ENCODE measurements at regions not wholly inside any gene's neighbourhood (a gene's known extent, or its start where the extent isn't known, plus 50 kb on each side); places are given as distances from the start of the nearest gene placed in this dataset.

GRCh38 chr15:93414576-93415231 lies 325.7 kb upstream of the RGMA start:
- Histone ChIP-seq H3K36me3 (ENCODE audit: insufficient read depth, low read length) (no peaks in the 10 kb centered on the region), H3K4me1 (ENCODE audit: insufficient read depth, low read length, poor library complexity, severe bottlenecking) (no peaks in the 10 kb centered on the region), H3K9me2 (replicated peaks; ENCODE audit: low read depth, low read length) (no peaks in the 10 kb centered on the region), H3F3A (ENCODE audit: low read depth) (no peaks in the 10 kb centered on the region), H4K20me1 (ENCODE audit: insufficient read depth, low read length, poor library complexity, severe bottlenecking) (no peaks in the 10 kb centered on the region), H3K27me3 (ENCODE audit: insufficient read depth, low read length, poor library complexity, severe bottlenecking) (no peaks in the 10 kb centered on the region), H3K79me2 (ENCODE audit: insufficient read depth, low read length) (no peaks in the 10 kb centered on the region), H3K9ac (ENCODE audit: low read depth, low read length, poor library complexity, severe bottlenecking) (no peak overlapping the region), H3K4me2 (ENCODE audit: low read depth, low read length, poor library complexity, severe bottlenecking) (no peak overlapping the region), H3K9me3 (ENCODE audit: insufficient read depth, low read depth, low read length) (no peaks in the 10 kb centered on the region), H3K4me3 (ENCODE audit: low read length, poor library complexity, severe bottlenecking) (no peak overlapping the region), H2AFZ (ENCODE audit: low read length) (no peak overlapping the region)
- TF ChIP-seq CTCF (conservative IDR thresholded peaks at IDR 0.05; ENCODE audit: low read length) (no peak), EZH2phosphoT487 (IDR thresholded peaks at IDR 0.05; ENCODE audit: borderline replicate concordance) (no peak)

DNA sequence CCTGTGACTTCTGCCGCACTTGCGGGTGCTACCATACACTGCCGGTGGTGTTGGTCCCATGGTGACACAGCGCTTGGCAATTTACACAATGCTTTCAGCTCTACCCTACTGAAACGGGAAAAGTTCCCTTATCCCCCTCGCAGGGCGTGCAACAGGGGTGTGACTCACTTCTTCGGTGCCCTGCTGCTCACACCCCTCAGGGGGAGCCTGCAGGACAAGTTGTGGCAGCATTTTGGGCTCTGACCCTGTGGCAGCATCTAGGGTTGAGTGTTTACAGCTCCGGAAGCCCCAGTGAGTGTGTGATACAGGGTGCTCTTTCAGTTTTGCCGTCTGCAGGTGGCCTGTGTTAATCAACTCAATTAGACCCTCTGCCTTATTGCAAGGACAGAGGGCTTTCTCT lies 324.7 kb upstream of the RGMA start:
- Histone ChIP-seq H4K20me1 (ENCODE audit: insufficient read depth, low read length, poor library complexity, severe bottlenecking) (no peaks in the 10 kb centered on the region), H3K9me2 (replicated peaks; ENCODE audit: low read depth, low read length) (no peaks in the 10 kb centered on the region), H3F3A (ENCODE audit: low read depth) (no peaks in the 10 kb centered on the region), H3K4me2 (ENCODE audit: low read depth, low read length, poor library complexity, severe bottlenecking) (no peak overlapping the region), H3K36me3 (ENCODE audit: insufficient read depth, low read length) (no peaks in the 10 kb centered on the region), H3K9ac (ENCODE audit: low read depth, low read length, poor library complexity, severe bottlenecking) (no peak overlapping the region), H3K4me1 (ENCODE audit: insufficient read depth, low read length, poor library complexity, severe bottlenecking) (no peaks in the 10 kb centered on the region), H2AFZ (ENCODE audit: low read length) (no peak overlapping the region), H3K27me3 (ENCODE audit: insufficient read depth, low read length, poor library complexity, severe bottlenecking) (no peaks in the 10 kb centered on the region), H3K4me3 (ENCODE audit: low read length, poor library complexity, severe bottlenecking) (no peak overlapping the region), H3K9me3 (ENCODE audit: insufficient read depth, low read depth, low read length) (no peaks in the 10 kb centered on the region), H3K79me2 (ENCODE audit: insufficient read depth, low read length) (no peaks in the 10 kb centered on the region)
- TF ChIP-seq EZH2phosphoT487 (IDR thresholded peaks at IDR 0.05; ENCODE audit: borderline replicate concordance) = no peak
- TF ChIP-seq CTCF (conservative IDR thresholded peaks at IDR 0.05; ENCODE audit: low read length) = no peak

GRCh38 chr15:93399121-93399520 lies 310.1 kb upstream of the RGMA start:
- no peaks in the 10 kb centered on the region for H4K20me1 ChIP-seq (ENCODE audit: insufficient read depth, low read length, poor library complexity, severe bottlenecking)
- no peaks in the 10 kb centered on the region for H3K9me2 ChIP-seq (replicated peaks; ENCODE audit: low read depth, low read length)
- no peak overlapping the region for H3K4me2 ChIP-seq (ENCODE audit: low read depth, low read length, poor library complexity, severe bottlenecking)
- H3K9ac ChIP-seq (ENCODE audit: low read depth, low read length, poor library complexity, severe bottlenecking) = no peak overlapping the region
- H3K27me3 ChIP-seq (ENCODE audit: insufficient read depth, low read length, poor library complexity, severe bottlenecking) = no peaks in the 10 kb centered on the region
- TF ChIP-seq CTCF (conservative IDR thresholded peaks at IDR 0.05; ENCODE audit: low read length) = no peak
- TF ChIP-seq EZH2phosphoT487 (IDR thresholded peaks at IDR 0.05; ENCODE audit: borderline replicate concordance) = no peak
- no peaks in the 10 kb centered on the region for H3F3A ChIP-seq (ENCODE audit: low read depth)
- no peak overlapping the region for H3K4me3 ChIP-seq (ENCODE audit: low read length, poor library complexity, severe bottlenecking)
- H3K79me2 ChIP-seq (ENCODE audit: insufficient read depth, low read length) = no peaks in the 10 kb centered on the region
- no peaks in the 10 kb centered on the region for H3K9me3 ChIP-seq (ENCODE audit: insufficient read depth, low read depth, low read length)
- no peak overlapping the region for H2AFZ ChIP-seq (ENCODE audit: low read length)
- no peaks in the 10 kb centered on the region for H3K4me1 ChIP-seq (ENCODE audit: insufficient read depth, low read length, poor library complexity, severe bottlenecking)
- no peaks in the 10 kb centered on the region for H3K36me3 ChIP-seq (ENCODE audit: insufficient read depth, low read length)

Measured in Loucy (cell line).